ENCODE measurements at regions not wholly inside any gene's neighbourhood (a gene's known extent, or its start where the extent isn't known, plus 50 kb on each side); places are given as distances from the start of the nearest gene placed in this dataset.

DNA sequence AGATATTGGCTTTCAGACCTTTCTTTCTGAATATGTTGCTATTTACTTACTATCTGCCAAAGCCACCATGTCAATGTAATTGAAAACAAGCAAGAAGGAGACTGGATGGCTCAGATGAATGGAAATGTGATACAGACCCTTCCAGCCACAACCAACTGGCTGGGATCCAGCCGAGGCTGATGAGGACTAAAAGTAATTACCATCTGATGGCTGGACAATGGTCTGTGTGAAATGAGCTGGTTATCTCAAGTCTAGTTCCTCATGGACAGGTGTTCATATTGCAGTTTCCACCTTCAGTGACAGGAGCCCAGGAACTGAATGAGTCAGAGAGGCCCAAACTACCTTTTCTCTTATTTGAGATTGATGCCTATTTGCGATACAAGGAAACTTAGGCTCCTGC, 267.5 kb downstream of the GATA3 start:
- Histone ChIP-seq H3K4me1 (ENCODE audit: control insufficient read depth in 2 of 3, insufficient read depth in 2 of 3, low read depth in 1 of 3, low read length in 3 of 3) (no peaks in the 10 kb centered on the region), H3K9ac (ENCODE audit: low read length in 3 of 3) (no peak overlapping the region), H3K27ac (ENCODE audit: low read depth in 2 of 2, low read length in 2 of 2) (no peak overlapping the region), H3K4me3 (ENCODE audit: low read length in 3 of 3) (no peak overlapping the region), H3K27me3 (ENCODE audit: control insufficient read depth, insufficient read depth, low read length) (no peaks in the 10 kb centered on the region), H3K36me3 (ENCODE audit: control insufficient read depth in 2 of 3, insufficient read depth in 3 of 3, low read length in 3 of 3) (no peaks in the 10 kb centered on the region), H3K9me3 (ENCODE audit: control insufficient read depth in 2 of 3, insufficient read depth in 1 of 3, low read length in 3 of 3) (no peaks in the 10 kb centered on the region)
- FAIRE-seq = no peak
- no peak for DNase-seq
- intact Hi-C loops (cut with DNase I) = no loop called here
- no peak for TF ChIP-seq CTCF (IDR thresholded peaks at IDR 0.05; ENCODE audit: borderline replicate concordance, extremely low read depth, insufficient read depth)

DNA sequence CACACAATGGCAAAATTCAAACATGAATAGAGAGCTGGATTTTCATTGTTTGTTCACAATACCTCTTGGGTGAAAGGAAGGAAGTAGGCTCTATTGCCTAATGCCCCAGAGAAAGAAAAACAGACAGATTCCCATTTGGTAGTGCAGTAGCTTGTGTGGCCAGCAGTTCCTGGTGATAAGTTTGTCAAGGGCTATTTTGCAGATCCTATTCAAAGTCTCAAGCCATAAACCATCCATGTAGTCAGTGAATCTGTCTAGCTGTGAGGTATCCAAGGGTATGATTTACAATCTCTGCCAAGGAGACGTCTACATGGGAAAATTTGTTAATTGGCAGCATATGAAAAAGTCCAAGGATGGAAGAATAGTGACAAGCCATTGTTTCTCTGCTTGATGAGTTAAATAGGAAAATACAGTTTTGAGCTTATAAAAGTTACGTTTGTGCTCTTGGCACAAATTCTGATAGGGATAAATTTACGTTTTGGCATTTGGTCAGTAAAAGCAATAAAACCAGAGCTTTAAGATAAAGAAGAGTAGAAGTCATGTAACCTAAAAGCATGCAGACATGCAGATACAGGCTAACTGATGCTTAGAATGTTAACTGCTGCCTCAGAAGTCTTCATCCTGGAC, 269.1 kb downstream of the GATA3 start:
- TF ChIP-seq CTCF (IDR thresholded peaks at IDR 0.05; ENCODE audit: borderline replicate concordance, extremely low read depth, insufficient read depth) = no peak
- Histone ChIP-seq H3K9ac (ENCODE audit: low read length in 3 of 3) (no peak overlapping the region), H3K9me3 (ENCODE audit: control insufficient read depth in 2 of 3, insufficient read depth in 1 of 3, low read length in 3 of 3) (no peaks in the 10 kb centered on the region), H3K27ac (ENCODE audit: low read depth in 2 of 2, low read length in 2 of 2) (no peak overlapping the region), H3K36me3 (ENCODE audit: control insufficient read depth in 2 of 3, insufficient read depth in 3 of 3, low read length in 3 of 3) (no peaks in the 10 kb centered on the region), H3K4me3 (ENCODE audit: low read length in 3 of 3) (no peak overlapping the region), H3K27me3 (ENCODE audit: control insufficient read depth, insufficient read depth, low read length) (no peaks in the 10 kb centered on the region), H3K4me1 (ENCODE audit: control insufficient read depth in 2 of 3, insufficient read depth in 2 of 3, low read depth in 1 of 3, low read length in 3 of 3) (no peaks in the 10 kb centered on the region)
- no peak for DNase-seq
- FAIRE-seq = no peak
- intact Hi-C loops (cut with DNase I) = no loop called here

DNA sequence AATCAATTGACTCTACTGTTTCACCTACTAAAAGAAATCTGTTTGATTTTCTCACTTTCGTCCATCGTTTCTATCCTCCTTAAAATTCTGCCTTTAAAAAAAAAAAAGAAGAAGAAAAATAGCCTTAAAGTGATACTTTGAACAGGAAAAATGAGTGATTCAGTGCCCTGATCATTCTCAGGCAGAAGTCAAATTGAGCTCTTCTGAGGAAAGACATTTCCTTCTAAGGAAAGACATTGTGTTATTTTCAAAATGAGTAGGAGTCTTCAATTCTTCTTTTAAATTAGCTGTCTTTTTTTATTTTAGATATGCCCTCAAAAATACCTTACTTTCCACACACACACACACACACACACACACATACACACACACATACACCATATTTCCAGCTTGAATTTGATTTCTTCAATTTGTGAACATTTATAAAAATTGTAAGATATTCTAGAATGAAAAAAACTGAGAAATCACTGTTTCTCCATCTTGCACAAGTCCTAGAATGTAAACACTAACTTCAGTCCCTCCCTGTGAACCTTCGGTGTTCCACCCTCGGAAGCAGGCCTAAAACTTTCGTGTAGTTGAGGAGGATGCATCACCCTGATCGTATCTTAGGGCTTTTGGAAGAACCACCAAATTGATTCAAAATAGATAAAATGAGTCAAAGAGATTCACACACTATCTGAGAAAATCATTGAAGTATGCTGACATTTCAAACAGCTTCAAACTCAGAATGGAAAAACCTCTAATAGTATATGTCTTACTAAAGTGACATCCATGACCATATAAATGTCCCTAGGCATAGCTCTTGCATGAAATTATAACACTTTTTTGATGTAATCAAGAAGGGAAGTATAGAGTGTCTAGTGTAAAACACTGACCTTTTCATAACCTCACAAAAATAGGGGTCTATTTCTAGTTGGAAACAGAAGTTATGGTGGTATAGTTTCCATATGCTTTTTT, 270.8 kb downstream of the GATA3 start:
- Histone ChIP-seq H3K9me3 (ENCODE audit: control insufficient read depth in 2 of 3, insufficient read depth in 1 of 3, low read length in 3 of 3) (no peaks in the 10 kb centered on the region), H3K4me3 (ENCODE audit: low read length in 3 of 3) (no peak overlapping the region), H3K27ac (ENCODE audit: low read depth in 2 of 2, low read length in 2 of 2) (no peak overlapping the region), H3K27me3 (ENCODE audit: control insufficient read depth, insufficient read depth, low read length) (peaks cover 3% of the 10 kb centered on the region), H3K9ac (ENCODE audit: low read length in 3 of 3) (no peak overlapping the region), H3K4me1 (ENCODE audit: control insufficient read depth in 2 of 3, insufficient read depth in 2 of 3, low read depth in 1 of 3, low read length in 3 of 3) (no peaks in the 10 kb centered on the region), H3K36me3 (ENCODE audit: control insufficient read depth in 2 of 3, insufficient read depth in 3 of 3, low read length in 3 of 3) (no peaks in the 10 kb centered on the region)
- no peak for FAIRE-seq
- TF ChIP-seq CTCF (IDR thresholded peaks at IDR 0.05; ENCODE audit: borderline replicate concordance, extremely low read depth, insufficient read depth) = no peak
- DNase-seq = no peak
- intact Hi-C loops (cut with DNase I) = no loop called here

Data from kidney (tissue), 13 donors.